SK-N-SH treated with all-trans-retinoic acid at 6 μM for 48 hours (cell line): ENCODE measurements at regions not wholly inside any gene's neighbourhood (a gene's known extent, or its start where the extent isn't known, plus 50 kb on each side); places are given as distances from the start of the nearest gene placed in this dataset.

Source experiments
- ATAC-seq: fragments of 200-7000 bp; cut with Tn5 transposase; 3 replicates; pipeline ENCODE4 v1.9.1; 2020; ENCODE audit warnings: mild to moderate bottlenecking, moderate library complexity
- ARNTL ChIP-seq: fragments of 450-650 bp; formaldehyde crosslinking; IDR thresholded peaks from 2 replicates; pipeline ENCODE4 v1.5.0; 2020; ENCODE audit warnings: low read depth, mild to moderate bottlenecking, moderate library complexity, borderline replicate concordance
- BACH2 ChIP-seq: fragments of 250-450 bp; sonication (Bioruptor Pico); IDR thresholded peaks from 2 replicates; pipeline ENCODE4 v1.9.0; 2021; ENCODE audit warnings: mild to moderate bottlenecking, borderline replicate concordance
- CSDC2 ChIP-seq: fragments of 250-450 bp; sonication (Bioruptor Pico); IDR thresholded peaks from 2 replicates; pipeline ENCODE4 v1.5.0; 2020; ENCODE audit warnings: mild to moderate bottlenecking, moderate library complexity
- CSRNP3 ChIP-seq: fragments of 250-450 bp; sonication (Bioruptor Pico); IDR thresholded peaks from 2 replicates; pipeline ENCODE4 v1.5.1; 2021; ENCODE audit warnings: mild to moderate bottlenecking, moderate library complexity
- ESRRG ChIP-seq: fragments of 250-450 bp; sonication (Bioruptor Pico); IDR thresholded peaks from 2 replicates; pipeline ENCODE4 v1.6.1; 2021; ENCODE audit warnings: mild to moderate bottlenecking
- GLIS3 ChIP-seq: fragments of 250-450 bp; sonication (Bioruptor Pico); IDR thresholded peaks from 2 replicates; pipeline ENCODE4 v1.5.0; 2020; ENCODE audit warnings: mild to moderate bottlenecking, moderate library complexity
- ISL1 ChIP-seq: fragments of 250-450 bp; sonication (Bioruptor Pico); IDR thresholded peaks from 2 replicates; pipeline ENCODE4 v2.1.2; 2022; ENCODE audit warnings: mild to moderate bottlenecking, moderate library complexity
- OSR1 ChIP-seq: fragments of 250-450 bp; sonication (Bioruptor Pico); IDR thresholded peaks from 2 replicates; pipeline ENCODE4 v1.8.0; 2022; ENCODE audit warnings: moderate library complexity, mild to moderate bottlenecking, inconsistent platforms
- PPARA ChIP-seq: fragments of 250-450 bp; sonication (Bioruptor Pico); IDR thresholded peaks from 2 replicates; pipeline ENCODE4 v1.5.0; 2020; ENCODE audit warnings: mild to moderate bottlenecking, borderline replicate concordance
- RARB ChIP-seq: fragments of 250-450 bp; sonication (Bioruptor Pico); IDR thresholded peaks from 2 replicates; pipeline ENCODE4 v1.8.0; 2021; ENCODE audit warnings: mild to moderate bottlenecking, moderate library complexity
- SNAI2 ChIP-seq: fragments of 250-450 bp; sonication (Bioruptor Pico); IDR thresholded peaks from 2 replicates; pipeline ENCODE4 v1.5.0; 2020; ENCODE audit warnings: mild to moderate bottlenecking, moderate library complexity
- TCF4 ChIP-seq: fragments of 250-450 bp; sonication (Bioruptor Pico); IDR thresholded peaks from 2 replicates; pipeline ENCODE4 v1.8.0; 2021; ENCODE audit warnings: mild to moderate bottlenecking, moderate library complexity, borderline replicate concordance
- TOX ChIP-seq: fragments of 250-450 bp; sonication (Bioruptor Pico); IDR thresholded peaks from 2 replicates; pipeline ENCODE4 v1.8.0; 2021; ENCODE audit warnings: mild to moderate bottlenecking, moderate library complexity, borderline replicate concordance
- ZC3H10 ChIP-seq: fragments of 250-450 bp; sonication (Bioruptor Pico); IDR thresholded peaks from 2 replicates; pipeline ENCODE4 v1.5.1; 2021; ENCODE audit warnings: mild to moderate bottlenecking, moderate library complexity
- ZFP3 ChIP-seq: fragments of 250-450 bp; sonication (Bioruptor Pico); IDR thresholded peaks from 2 replicates; pipeline ENCODE4 v1.5.0; 2020; ENCODE audit warnings: mild to moderate bottlenecking, moderate library complexity
- ZFP30 ChIP-seq: fragments of 450-650 bp; formaldehyde crosslinking; IDR thresholded peaks from 2 replicates; pipeline ENCODE4 v1.5.0; 2022; ENCODE audit warnings: mild to moderate bottlenecking, moderate library complexity
- ZNF565 ChIP-seq: fragments of 450-650 bp; formaldehyde crosslinking; conservative IDR thresholded peaks from 2 replicates; pipeline ENCODE4 v1.5.0; 2020; ENCODE audit warnings: low read depth, mild to moderate bottlenecking, moderate library complexity
- ZNF8 ChIP-seq: fragments of 450-650 bp; formaldehyde crosslinking; IDR thresholded peaks from 2 replicates; pipeline ENCODE4 v1.5.0; 2020; ENCODE audit warnings: mild to moderate bottlenecking, moderate library complexity
- TF ChIP-seq, protein P1 (sequence below): fragments of 250-450 bp; sonication (Bioruptor Pico); IDR thresholded peaks from 2 replicates; pipeline ENCODE4 v1.8.0; 2020; ENCODE audit warnings: mild to moderate bottlenecking, moderate library complexity, borderline replicate concordance
- TF ChIP-seq, protein P2 (sequence below): fragments of 250-450 bp; sonication (Bioruptor Pico); IDR thresholded peaks from 2 replicates; pipeline ENCODE4 v1.8.0; 2021; ENCODE audit warnings: low read depth, mild to moderate bottlenecking, moderate library complexity, borderline replicate concordance
- TF ChIP-seq, protein P3 (sequence below): fragments of 250-450 bp; sonication (Bioruptor Pico); IDR thresholded peaks from 2 replicates; pipeline ENCODE4 v1.5.1; 2020; ENCODE audit warnings: low read depth, mild to moderate bottlenecking, moderate library complexity
- TF ChIP-seq, protein P4 (sequence below): fragments of 250-450 bp; sonication (Bioruptor Pico); IDR thresholded peaks from 2 replicates; pipeline ENCODE4 v1.5.0; 2020; ENCODE audit warnings: mild to moderate bottlenecking, moderate library complexity

- no peak for TF ChIP-seq CSDC2 (CRISPR knock-in tag)
- no peak for TF ChIP-seq ZFP3 (CRISPR knock-in tag)
- TF ChIP-seq OSR1 (CRISPR knock-in tag) = no peak
- no peak for TF ChIP-seq RARB
- TF ChIP-seq, protein P1, sequence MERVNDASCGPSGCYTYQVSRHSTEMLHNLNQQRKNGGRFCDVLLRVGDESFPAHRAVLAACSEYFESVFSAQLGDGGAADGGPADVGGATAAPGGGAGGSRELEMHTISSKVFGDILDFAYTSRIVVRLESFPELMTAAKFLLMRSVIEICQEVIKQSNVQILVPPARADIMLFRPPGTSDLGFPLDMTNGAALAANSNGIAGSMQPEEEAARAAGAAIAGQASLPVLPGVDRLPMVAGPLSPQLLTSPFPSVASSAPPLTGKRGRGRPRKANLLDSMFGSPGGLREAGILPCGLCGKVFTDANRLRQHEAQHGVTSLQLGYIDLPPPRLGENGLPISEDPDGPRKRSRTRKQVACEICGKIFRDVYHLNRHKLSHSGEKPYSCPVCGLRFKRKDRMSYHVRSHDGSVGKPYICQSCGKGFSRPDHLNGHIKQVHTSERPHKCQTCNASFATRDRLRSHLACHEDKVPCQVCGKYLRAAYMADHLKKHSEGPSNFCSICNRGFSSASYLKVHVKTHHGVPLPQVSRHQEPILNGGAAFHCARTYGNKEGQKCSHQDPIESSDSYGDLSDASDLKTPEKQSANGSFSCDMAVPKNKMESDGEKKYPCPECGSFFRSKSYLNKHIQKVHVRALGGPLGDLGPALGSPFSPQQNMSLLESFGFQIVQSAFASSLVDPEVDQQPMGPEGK (CRISPR knock-in tag) = no peak
- TF ChIP-seq, protein P2, sequence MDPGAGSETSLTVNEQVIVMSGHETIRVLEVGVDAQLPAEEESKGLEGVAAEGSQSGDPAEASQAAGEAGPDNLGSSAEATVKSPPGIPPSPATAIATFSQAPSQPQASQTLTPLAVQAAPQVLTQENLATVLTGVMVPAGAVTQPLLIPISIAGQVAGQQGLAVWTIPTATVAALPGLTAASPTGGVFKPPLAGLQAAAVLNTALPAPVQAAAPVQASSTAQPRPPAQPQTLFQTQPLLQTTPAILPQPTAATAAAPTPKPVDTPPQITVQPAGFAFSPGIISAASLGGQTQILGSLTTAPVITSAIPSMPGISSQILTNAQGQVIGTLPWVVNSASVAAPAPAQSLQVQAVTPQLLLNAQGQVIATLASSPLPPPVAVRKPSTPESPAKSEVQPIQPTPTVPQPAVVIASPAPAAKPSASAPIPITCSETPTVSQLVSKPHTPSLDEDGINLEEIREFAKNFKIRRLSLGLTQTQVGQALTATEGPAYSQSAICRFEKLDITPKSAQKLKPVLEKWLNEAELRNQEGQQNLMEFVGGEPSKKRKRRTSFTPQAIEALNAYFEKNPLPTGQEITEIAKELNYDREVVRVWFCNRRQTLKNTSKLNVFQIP (CRISPR knock-in tag) = no peak
- TF ChIP-seq CSRNP3 = no peak
- ATAC-seq = no peak
These were observed 535.6 kb upstream of the AGTR1 start for GRCh38 chr3:148162132-148162531.

DNA sequence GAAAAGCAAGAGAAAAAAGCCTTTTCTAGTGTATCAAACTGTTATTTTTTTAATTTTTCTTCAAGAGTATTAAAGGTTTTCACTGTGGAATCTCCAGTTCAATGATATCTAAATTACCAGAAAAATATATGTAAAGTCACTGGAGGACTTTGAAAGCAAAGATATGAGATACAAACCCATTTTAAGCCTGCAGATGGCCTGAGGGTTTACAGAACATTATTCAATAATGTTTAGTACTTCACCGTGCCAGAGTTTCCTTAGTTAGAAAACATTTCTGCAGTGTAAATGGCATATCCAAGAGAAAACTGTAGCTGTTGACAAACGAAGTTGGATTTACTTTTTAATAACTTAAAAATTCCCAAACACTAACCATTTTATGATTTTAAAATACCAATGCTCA, 529.4 kb upstream of the AGTR1 start:
- no peak for TF ChIP-seq ZNF8 (CRISPR knock-in tag)
- no peak for TF ChIP-seq ZFP3 (CRISPR knock-in tag)
- TF ChIP-seq, protein P3, sequence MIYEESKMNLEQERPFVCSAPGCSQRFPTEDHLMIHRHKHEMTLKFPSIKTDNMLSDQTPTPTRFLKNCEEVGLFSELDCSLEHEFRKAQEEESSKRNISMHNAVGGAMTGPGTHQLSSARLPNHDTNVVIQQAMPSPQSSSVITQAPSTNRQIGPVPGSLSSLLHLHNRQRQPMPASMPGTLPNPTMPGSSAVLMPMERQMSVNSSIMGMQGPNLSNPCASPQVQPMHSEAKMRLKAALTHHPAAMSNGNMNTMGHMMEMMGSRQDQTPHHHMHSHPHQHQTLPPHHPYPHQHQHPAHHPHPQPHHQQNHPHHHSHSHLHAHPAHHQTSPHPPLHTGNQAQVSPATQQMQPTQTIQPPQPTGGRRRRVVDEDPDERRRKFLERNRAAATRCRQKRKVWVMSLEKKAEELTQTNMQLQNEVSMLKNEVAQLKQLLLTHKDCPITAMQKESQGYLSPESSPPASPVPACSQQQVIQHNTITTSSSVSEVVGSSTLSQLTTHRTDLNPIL (CRISPR knock-in tag) = no peak
- ATAC-seq = no peak

DNA sequence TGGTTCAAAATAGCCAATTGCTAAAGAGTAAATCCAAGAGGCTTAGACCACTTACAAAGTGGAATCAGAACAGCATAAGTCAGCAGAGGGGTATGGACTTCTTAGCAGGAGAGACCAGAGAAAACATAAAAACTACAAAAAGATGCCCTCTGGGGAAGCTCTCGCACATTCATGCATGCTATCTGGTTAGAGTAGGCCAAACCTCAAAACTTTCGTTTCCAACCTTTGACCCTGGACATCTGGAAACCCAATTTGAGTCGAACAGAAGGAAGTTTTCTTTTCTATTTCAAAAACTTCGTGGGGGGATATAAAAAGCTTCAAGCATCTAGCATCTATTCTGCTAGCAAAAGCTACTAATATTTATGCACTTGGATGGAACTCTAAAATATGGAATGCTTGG, 523.9 kb upstream of the AGTR1 start:
- ATAC-seq = no peak

More for the DNA sequence above, 523.9 kb upstream of the AGTR1 start:
- TF ChIP-seq, protein P2 (CRISPR knock-in tag) = no peak
- TF ChIP-seq SNAI2 (no peak), RARB (no peak), GLIS3 (CRISPR knock-in tag) (no peak), PPARA (CRISPR knock-in tag) (no peak), OSR1 (CRISPR knock-in tag) (no peak), CSRNP3 (no peak), BACH2 (CRISPR knock-in tag) (no peak), ARNTL (no peak), ZFP3 (CRISPR knock-in tag) (no peak), TOX (CRISPR knock-in tag) (no peak), ZFP30 (no peak), ZC3H10 (CRISPR knock-in tag) (no peak), TCF4 (CRISPR knock-in tag) (no peak), ZNF565 (CRISPR knock-in tag) (no peak), CSDC2 (CRISPR knock-in tag) (no peak), ISL1 (CRISPR knock-in tag) (no peak), ESRRG (no peak)
- TF ChIP-seq, protein P4, sequence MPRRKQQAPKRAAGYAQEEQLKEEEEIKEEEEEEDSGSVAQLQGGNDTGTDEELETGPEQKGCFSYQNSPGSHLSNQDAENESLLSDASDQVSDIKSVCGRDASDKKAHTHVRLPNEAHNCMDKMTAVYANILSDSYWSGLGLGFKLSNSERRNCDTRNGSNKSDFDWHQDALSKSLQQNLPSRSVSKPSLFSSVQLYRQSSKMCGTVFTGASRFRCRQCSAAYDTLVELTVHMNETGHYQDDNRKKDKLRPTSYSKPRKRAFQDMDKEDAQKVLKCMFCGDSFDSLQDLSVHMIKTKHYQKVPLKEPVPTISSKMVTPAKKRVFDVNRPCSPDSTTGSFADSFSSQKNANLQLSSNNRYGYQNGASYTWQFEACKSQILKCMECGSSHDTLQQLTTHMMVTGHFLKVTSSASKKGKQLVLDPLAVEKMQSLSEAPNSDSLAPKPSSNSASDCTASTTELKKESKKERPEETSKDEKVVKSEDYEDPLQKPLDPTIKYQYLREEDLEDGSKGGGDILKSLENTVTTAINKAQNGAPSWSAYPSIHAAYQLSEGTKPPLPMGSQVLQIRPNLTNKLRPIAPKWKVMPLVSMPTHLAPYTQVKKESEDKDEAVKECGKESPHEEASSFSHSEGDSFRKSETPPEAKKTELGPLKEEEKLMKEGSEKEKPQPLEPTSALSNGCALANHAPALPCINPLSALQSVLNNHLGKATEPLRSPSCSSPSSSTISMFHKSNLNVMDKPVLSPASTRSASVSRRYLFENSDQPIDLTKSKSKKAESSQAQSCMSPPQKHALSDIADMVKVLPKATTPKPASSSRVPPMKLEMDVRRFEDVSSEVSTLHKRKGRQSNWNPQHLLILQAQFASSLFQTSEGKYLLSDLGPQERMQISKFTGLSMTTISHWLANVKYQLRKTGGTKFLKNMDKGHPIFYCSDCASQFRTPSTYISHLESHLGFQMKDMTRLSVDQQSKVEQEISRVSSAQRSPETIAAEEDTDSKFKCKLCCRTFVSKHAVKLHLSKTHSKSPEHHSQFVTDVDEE = no peak
- TF ChIP-seq, protein P3 (CRISPR knock-in tag) = no peak
